ENCODE measurements at regions not wholly inside any gene's neighbourhood (a gene's known extent, or its start where the extent isn't known, plus 50 kb on each side); places are given as distances from the start of the nearest gene placed in this dataset.

DNA sequence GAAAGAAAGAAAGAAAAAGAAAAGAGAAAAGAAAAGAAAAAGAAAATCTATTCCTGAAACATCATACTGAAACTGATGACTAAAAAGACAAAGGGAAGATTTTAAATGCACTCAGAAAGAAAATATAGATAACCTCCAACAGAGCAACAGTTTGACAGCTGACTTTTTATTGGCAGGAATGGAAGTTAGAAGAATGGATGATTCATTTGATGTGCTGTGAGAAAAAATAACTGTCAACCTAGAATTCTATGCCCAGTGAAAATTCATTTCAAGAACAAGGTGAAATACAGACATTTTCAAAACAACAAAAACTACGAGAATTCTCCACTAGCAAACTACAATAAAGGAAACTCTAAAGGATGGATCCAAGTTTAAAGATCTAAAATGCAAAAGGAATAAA is 50.5 kb upstream of the HSPA12A start:
- FAIRE-seq: no peak
- DNase-seq (ENCODE audit: low spot score in 2 of 2): no peak

DNA sequence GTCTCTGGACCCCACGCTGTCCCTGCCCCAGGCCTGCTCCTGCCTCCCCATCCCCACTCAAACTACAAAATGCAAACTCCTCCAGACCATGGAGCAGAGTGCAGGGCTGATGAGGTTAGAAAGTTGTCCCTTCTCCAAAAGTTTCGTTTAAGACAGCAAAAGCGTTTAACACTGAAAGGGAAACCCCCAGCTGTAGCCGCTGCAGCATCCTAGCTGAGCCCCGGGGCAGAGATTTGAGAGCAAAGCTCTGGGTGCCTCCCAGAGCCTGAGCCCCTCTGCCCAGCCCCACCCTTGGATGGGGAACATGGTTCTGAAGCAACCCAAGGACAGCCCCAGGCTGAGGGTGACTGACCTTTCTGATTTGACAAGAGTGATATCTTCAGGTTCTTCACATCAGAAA is 52.8 kb upstream of the ENO4 start:
- no peak for DNase-seq (ENCODE audit: low spot score in 2 of 2)
- no peak for FAIRE-seq

DNA sequence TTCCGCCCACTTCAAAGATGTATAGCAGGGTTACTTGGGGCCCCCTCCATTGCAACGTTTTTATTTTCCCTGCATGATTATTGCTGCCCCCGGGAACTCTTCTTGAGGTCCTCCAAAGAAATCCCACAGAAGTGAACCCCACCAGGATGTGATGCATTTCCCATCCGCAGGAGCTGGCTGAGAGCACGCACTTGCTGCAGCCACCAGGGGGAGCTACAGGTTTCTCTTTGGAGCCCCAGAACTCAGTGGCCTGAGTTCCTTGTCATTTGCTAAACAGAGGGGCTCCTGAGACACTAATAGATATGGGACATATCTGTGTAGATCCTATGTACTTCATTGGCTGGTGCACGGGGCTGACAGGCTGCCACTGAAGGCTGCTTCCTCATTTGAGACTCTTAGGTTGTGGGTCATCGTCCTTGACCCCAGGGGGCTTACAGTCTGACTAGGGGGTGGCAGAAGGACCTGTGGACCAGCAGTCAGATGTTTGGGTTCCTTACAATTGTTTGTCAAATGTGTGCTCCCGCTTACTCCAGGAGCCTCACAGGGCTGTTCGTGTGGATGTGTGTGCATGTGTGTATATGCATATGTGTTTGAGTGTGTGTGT is 52.3 kb upstream of the ENO4 start:
- DNase-seq (ENCODE audit: low spot score in 2 of 2) (peak; percentile 68 to 75), FAIRE-seq (no peak)

DNA sequence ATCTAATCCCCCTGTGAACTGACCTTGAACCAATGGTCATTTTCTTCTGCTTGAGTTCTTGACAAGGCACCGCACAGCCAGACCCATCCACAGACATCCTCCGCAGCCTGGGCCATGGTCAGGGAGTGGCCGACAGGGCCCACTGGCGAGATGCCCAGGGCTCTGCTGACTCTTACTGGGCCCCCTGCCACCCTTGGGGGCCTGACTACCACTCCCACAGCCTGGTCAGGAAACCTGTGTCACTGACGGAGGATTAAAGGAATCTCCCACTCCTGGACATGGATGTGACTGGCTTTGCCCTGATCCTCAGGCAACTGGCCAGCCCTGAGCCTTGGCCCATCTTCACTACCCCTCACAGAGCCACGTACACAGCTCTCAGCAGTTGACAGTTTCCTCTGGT is 50.4 kb upstream of the ENO4 start:
- FAIRE-seq (no peak), DNase-seq (ENCODE audit: low spot score in 2 of 2) (no peak)

All from frontal cortex (tissue), 3 donors.